ENCODE measurements at regions not wholly inside any gene's neighbourhood (a gene's known extent, or its start where the extent isn't known, plus 50 kb on each side); places are given as distances from the start of the nearest gene placed in this dataset.

- no peak for DNase-seq
Measured at GRCh38 chr18:77763530-77764145, 514.0 kb downstream of the GALR1 start.

DNA sequence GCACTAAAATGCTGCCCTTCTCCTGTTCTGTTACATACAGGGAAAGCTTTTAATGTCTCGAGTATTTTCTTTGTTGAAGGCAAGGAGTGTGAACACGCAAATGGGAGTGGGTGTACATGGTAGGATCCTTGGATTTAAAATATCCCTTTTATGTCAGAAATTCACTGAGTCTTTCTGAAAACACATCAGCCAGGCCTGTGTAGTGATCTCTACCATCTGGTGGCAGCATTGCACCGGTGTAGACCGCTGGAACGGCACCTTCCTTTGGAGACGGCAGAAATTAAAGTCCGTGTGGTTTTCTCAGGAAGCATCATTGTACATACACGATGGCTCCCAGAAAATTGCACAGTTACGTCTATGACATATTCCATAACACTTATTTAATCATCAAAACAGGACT is 515.8 kb downstream of the GALR1 start:
- peak; percentile 29 for DNase-seq

GRCh38 chr18:77766421-77766820 is 516.8 kb downstream of the GALR1 start:
- DNase-seq: no peak

DNA sequence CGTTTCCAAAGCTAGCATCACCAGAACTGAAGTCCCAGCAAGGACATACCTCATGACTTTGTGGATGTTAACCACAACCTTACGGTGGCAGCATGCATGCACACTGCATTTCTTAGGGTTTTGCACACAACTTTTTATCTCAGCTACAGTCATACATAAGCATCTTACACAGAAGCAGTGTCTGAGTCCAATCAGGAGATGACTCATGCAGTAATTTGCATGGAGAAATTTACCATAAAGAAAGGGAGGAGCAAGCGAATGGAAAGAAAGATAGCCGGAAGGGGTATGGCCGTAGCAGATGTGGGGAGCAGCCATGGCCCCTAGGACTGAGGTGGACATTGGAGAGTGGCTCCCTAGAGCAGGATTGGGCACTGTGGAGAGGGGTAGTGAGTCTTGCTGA is 522.5 kb downstream of the GALR1 start:
- DNase-seq: no peak

DNA sequence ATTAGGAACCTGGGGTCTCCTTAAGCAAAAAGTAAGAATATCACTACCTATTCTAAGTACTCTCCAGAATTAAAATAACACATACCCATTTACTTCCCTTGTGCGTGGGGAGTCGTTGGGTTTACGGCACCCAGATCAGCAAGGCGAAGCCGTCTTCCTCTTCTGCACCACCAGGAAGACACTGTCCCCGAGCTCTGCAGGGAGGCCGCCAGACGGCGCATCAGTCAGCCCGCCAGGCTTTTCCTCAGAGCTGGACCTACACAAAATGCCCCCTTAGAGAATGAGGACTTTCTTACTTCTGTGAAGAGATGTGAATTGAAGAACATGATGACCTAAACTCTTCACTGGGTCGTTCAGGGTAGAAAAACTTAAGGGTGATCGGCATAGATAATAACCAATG is 526.5 kb downstream of the GALR1 start:
- no peak for DNase-seq

DNA sequence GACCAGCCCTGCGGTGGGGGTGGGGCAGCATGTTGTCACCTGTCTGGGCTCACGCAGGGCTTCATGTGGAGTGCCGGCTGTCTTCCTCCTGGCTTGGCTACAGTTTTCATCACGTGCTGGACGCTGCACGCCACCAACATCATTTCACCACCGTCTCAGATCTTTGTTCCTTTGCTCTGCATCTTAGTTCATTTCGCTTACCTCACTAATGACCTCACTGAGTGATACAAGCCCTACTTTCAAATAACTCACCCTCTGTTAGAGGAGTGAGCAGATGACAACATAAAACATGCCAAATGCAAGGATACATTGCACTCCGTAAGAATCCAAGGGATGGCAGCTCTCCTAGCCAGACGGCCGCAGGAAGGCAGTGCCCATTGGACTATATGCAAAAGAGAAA is 527.5 kb downstream of the GALR1 start:
- no peak for DNase-seq

- DNase-seq: peak; percentile 76
Measured at GRCh38 chr18:77784759-77785379, 535.2 kb downstream of the GALR1 start.

DNA sequence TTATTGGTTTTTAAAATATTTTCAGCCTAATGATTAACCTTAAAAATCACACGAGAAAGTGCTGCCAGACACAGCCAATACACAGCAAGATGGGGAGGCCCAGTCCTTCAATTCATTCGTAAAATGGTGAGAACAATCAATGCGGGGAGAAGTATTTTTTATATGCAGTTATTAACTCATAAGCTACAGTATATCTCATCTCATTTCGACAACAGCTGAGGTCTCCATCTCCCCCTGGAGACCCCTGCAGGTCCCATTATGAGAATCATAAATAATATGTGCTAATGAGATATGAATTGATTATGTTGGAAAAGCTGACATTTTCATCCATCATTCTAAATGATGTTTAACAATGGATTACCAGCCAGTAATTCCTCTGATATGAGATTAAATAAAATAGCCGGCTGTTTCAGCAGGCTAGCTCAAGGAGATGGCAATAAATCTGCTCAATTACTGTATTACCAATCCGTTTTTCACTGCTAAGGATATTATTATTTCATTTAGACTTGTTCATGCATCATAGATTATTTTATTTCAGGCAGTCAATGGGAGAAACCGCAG is 535.8 kb downstream of the GALR1 start:
- no peak for DNase-seq

GRCh38 chr18:77803024-77803423 is 553.4 kb downstream of the GALR1 start:
- DNase-seq: no peak

- DNase-seq: no peak
Measured at GRCh38 chr18:77804382-77804781, 554.7 kb downstream of the GALR1 start.

GRCh38 chr18:77807650-77808049 is 558.0 kb downstream of the GALR1 start:
- DNase-seq: no peak

GRCh38 chr18:77811503-77811902 is 561.9 kb downstream of the GALR1 start:
- DNase-seq: no peak

GRCh38 chr18:77815666-77816338 is 566.2 kb downstream of the GALR1 start:
- no peak for DNase-seq

- no peak for DNase-seq
Measured at GRCh38 chr18:77818328-77818727, 568.7 kb downstream of the GALR1 start.

DNA sequence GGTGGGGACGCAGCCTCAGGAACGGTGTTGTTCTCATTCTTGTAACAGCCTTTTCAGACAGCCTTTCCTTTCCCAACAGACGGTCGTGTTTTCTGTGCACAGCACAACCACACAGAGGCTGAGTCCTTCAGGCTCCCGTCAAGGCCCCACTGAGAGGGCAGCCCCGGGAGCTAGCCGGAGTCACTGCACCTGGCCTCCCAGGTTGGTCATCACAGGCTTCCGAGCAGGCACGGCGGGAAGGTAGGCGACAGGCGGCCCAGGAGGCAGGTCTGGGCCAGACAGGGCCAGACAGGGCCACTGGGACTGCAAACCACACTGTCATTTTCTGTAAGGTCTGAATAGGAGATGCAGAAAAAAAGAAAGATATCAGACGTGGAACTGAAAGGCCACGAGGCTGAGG is 570.8 kb downstream of the GALR1 start:
- DNase-seq: no peak

GRCh38 chr18:77821892-77822291 is 572.2 kb downstream of the GALR1 start:
- no peak for DNase-seq

GRCh38 chr18:77822632-77823031 is 573.0 kb downstream of the GALR1 start:
- DNase-seq: no peak

GRCh38 chr18:77833807-77834206 is 584.2 kb downstream of the GALR1 start:
- DNase-seq: no peak

DNA sequence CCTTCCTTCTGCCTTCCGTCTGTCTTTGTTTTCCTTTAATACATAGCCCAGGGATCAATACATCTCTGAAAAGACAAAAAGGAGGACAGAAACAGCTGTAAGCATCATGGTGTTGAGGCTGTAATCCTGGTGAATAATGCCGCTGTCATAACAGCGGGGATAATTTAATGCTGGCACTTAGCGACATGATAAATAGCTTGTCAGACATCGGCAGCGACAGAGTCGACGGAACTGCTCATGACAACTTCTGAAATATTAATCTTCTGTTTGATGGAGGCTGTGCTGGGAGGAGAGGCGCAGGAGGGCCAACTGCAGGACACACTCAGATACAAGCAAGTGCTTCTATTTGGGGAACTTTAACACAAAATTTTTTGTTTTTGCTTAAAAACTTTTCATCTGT is 602.2 kb downstream of the GALR1 start:
- DNase-seq: peak; percentile 30

DNA sequence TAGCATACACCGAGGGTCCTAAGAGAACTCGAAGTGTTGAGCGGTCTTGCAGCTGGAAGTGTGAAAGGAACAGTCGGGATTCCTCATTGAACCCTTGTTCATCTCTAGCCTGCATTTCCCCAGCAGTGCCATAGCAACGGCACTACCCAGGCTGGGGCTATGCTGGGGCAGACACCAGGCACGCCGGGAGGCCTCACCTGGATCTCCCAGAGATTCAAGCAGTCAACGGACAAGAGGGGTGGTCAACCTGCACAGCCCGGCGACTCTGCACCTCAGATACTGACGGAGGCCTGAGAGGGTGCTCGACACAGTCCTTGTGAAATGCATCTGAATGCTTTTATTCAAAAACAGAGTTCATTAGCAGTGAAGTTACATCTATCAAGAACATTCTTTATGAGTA is 604.2 kb downstream of the GALR1 start:
- DNase-seq: no peak

DNA sequence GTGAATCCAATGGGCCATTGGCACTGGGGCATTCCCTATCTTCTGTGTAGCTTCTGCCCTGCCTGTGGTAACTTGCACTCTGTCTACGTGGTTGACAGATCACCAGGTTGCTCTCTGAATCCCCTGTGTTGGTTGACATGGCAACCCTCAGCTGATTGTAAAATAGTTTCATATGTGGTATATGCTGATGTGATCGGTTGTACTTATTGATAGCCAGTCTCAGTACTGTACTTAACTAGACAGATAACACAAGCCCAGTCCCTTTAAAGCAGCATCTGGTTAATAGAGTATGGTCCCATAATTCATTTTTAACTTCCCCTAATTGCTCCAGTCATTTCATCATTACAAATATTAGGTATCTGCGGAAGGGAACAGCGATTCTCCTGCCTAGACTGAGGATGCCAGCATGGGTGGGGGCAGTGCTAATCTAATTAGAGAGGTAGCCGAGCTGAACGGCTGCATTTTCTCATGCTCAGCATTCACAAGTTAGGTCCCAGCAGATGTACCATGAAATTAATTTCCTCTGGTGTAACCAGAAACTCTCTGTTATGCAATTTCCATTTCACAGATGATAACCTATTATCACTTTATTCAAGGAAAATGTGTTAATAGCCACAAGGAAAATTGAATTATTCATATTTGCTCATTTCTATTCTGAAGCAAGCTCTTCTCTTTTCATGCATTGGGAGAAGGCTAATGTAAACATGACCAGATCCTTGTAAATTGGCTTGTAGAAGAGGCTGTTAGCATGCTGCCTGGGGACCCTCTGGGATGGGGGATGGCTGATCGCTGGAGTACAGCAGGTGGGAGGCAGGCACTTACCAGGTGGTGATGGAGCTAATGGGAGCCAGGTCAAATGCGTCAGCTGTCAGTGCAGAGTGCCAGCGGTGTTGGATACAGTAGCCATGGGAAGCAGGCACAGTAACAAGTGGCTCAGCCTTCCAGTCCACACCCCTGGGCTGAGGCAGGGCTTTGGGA is 608.3 kb downstream of the GALR1 start:
- peak; percentile 59 for DNase-seq

DNA sequence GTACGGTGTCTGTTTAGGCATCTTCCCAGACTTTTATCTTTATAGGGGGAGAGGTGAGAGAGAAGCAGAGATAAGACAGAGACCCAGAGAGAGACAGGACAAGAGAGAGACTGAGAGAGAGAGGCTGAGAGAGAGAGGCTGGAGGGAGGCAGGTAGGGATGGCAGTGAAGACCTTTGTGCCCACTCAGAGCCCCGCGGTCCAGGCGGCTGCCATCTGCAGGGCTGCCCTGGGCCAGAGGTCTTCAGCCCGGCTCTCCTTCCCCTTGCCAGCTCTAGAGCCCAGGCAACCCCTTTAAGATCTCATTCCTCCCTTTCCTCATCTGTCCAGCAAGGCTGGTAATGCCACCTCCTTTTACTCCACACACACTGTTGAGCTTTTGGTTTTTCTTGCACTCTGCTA is 610.0 kb downstream of the GALR1 start:
- no peak for DNase-seq
